Stimulated activated CD4-positive, alpha-beta T cell treated with anti-CD3 and anti-CD28 coated beads, TNF-alpha, amount 100 ng/mL, for 1 hour (primary cell): ENCODE measurements at regions not wholly inside any gene's neighbourhood (a gene's known extent, or its start where the extent isn't known, plus 50 kb on each side); places are given as distances from the start of the nearest gene placed in this dataset.

Experiments used
- DNase-seq, 3 donors: peaks; one replicate each; pipeline ENCODE4 v3.0.0-alpha.2; 2020; ENCODE audit warnings: low read depth in 3 of 3, low spot score in 1 of 3

DNA sequence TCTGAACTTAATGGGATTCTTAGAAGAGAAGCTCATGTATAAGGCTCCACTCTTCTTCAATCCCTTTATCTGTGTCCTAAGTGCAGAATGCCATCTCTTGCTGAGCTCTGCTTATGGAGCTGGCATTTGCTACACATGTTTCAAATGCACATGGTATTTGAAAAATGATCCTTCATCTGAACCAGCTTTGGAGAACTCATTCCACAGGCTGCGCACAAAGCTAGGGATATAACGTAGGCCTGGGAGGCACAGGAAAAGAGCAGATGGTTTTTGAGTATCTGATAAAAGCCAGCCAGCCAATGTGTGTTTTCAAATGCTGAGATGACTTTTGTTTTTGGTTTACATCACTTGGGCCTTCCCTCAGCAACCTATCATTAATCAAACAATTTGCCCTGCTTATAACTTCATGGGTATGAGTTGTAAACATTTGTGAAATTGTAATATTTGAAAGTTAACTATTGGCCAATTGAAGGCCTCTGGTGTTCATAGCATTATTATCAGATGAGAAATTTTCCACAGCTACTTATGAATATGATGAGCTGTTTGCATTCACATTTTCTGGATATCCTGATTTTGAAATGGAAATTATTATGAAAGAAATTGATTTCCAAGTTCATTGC lies 729.0 kb downstream of the FGF9 start:
- no peak for DNase-seq

DNA sequence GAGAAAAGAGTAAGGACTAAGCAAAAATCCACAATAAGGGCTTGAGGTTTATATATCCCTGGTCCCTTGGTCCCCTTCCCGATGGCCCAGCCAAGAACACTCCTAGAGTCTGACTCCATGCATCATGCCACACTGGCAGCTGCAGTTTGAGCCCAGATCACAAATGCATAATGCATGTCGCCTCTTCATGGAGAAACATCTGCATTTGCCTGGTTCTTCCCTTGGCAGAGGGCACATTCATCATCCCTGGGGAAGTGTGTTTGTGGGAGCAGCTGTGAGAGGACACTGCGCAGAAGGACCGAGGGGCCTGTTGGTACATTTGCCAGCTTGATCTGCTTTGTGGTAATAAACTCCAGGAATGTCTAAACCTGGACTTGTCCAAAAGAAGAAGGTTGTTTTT lies 731.8 kb downstream of the FGF9 start:
- no peak for DNase-seq

DNA sequence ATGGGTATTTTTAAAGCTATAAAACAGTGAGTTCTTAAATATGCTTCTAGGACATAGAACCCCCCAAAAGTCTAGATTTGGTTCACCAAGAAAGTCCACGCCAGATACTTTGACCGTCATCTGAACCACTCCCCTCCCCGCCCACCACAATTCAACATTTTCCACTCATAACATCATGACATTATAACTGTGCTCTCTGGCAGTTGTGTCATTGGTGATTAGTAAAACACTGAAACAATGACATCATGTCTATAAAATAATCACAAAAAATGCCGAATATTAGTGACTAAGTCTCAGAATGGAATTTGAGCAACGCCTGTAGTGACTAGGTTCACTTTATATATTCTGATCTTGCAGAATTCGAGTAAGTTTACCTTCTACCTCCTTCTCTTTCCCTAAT lies 732.3 kb downstream of the FGF9 start:
- no peak for DNase-seq

DNA sequence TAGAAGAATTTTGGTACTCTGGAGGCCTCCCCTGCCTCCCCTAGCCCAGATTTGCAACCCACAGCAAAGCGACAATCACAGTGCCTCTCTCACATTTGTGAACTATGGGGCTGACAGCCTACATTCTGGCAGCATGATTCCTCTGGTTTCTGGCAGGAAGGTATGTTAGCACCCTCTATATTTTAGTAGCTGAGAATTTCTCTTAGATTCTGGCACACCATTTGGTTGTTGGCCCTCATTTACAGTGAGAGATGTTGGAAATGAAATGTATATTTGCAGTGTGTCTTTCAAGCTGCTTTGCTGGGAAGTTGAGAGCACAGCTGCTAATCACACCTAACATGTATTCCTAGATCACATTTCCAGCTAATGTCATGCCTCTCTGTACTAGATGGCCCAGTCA lies 735.0 kb downstream of the FGF9 start:
- DNase-seq: no peak

DNA sequence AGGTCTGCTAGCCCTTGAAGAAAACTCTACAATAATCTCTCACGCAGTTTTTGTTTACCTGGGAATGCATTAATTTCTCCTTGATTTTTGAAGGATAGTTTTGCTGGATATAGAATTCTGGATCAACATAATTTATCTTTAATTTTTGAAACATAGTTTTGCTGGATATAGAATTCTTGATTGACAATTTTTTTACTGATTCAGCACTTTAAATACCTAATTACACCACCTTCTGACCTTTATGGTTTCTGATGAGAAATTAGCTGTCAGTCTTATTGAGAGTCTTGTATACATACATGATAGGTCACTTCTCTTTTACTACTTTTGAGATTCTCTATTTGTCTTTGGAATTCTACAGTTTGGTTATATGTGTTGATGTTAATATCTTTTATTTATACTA lies 741.6 kb downstream of the FGF9 start:
- no peak for DNase-seq

DNA sequence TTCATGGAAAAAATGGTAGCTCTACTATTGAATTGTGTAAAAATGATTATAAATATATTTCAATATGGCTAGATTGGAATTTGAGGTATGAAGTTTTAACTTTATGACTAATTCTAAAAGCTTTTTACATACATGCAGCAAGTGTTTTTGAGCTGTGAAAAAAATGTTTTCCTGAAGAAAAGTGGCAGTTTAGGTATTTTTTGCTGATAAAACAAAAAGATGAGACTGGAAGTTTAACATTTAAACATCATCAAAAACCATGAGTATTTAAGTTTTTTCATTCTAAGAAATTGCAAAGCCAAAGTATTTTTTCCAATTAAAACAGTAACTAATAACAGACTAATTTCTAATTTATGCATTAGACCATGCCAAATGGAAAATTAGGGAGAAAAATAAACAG lies 751.1 kb downstream of the FGF9 start:
- no peak for DNase-seq

DNA sequence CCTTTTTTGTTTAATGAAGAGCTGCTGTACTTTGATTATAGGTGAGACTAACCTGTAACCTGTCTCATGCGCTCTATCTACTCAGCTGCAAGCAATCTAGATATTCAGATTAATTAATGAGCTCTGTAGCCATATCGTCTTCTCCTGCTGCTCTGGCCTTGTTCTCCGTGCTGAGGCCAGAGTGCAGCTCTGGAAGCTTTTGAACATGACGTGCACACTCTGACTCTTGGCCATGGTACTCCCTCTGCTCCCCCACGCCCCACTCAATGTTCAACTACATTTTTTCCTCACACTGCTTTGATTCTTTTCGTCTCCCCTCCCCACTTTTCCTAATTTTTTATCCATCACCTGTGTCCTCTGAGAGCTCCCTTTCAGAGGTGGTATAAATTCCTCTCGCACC lies 751.8 kb downstream of the FGF9 start:
- DNase-seq: no peak

DNA sequence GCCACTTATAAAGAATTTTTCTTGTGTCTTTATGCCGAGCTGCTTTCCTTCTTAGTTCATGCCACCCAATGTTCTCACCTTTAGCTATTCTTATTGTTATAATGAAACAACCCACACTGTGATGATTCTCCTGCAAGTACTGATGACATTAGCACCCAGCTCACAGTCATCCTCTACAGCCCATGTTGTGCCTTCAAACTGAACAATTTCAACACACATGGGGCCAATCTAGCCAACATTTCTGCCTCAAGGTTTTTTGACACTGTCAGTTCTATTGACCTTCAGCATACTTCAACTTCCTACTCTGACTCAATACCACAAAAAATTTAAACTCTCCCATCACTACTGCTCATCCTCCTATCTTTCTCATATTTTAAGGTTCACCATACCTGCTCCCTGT lies 752.4 kb downstream of the FGF9 start:
- DNase-seq: no peak

DNA sequence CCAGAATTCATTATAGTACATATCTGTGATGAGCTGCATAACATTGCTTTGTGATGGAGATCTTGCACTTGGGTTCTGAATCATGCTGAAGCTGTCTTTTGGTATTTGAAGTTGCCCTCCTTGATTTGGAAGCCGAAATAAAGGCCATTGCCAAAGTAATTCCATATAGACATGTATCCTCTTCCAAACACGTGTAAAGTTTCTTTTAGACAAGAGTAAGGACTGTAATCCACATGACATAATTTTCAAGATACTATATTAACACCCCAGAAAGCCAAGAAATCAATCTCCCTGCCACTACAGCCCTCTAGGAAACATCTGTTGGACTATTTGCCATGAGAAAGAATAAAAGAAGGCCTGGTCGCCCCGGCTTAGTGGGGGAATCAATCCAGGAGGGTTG lies 754.2 kb downstream of the FGF9 start:
- no peak for DNase-seq

DNA sequence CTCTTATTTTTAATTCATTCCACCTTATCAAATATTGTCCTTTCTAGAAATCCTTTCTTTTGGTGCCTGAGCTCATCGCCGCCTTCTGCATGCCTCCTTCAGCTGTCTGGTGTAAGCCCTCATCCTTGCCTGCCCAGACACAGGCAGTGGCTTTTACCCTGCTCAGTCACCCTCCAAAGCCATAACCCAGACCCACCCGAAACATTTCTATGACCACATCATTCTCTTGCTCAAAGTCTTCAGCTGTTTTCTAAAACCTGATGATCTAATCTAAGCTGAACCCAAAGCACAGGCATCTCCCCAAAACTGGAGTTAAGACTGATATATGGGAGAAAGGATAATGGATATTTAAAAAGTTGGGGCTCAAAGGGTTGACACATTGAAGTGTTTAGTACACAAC lies 753.7 kb upstream of the SGCG start:
- DNase-seq: no peak

DNA sequence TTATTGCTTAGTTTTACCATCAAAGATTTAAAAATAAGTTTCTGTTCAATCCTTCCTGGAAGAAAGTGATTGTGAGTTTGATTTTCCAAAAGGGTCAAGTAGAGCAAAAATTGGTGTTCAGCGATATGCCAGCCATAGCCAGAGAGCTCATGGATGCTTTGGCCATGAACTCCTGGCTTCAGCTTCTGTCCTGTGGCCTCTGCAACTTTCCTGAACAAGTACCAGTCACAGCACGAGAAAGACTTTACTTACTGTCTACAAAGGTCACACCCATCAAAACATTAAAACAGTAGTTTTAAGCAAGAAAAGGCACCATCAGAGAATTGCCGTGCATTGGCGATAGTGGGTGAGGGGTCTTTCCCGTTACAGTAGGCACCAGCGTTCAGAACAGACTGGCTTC lies 753.0 kb upstream of the SGCG start:
- DNase-seq: no peak

DNA sequence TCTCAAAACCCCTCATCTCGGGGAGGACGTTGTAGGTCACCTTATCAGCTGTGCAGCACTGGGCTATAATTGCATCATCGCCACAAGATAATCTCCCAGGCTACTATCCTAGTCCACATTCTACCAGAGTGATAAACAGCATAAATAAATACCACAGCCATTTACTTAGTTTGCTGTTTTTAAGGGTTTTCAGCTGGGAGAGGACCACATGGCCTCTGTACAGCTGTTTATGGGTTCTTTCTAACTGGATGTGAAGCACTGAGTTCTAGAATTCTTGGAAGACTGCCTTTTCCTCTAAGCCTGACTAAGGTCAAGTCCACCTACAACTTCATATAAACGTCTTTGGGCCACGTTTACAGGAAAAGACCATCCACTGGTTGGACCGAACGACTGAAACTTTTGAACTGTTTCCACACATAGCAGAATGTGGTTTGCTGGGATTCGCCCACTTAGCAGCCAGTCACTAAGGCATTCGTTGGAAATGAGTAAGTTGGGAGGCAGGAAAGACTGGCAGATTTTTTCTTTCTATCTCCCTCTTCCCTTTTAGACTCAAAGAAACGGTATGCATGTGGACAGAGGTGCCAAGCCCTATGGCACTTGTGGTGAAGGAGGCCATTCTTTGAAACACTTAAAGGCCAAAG lies 752.5 kb upstream of the SGCG start:
- no peak for DNase-seq

DNA sequence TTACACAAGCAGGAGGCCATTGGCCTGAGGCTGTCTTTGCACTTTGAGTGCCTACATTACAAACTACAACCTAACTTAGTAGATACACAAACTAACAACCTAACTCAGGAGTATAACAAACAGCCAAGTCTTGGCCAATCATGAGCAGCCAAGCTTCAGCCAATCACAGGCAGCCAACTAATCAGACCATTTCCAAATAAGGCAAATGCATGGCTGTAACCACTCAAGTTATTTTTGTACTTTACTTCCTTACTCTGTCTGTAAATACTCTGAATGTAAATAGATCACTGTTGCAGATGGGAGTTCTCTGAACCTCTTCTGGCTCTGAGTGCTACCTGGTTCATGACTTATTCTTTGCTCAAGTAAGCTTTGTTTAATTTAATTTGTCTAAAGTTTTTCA lies 748.1 kb upstream of the SGCG start:
- DNase-seq: no peak

DNA sequence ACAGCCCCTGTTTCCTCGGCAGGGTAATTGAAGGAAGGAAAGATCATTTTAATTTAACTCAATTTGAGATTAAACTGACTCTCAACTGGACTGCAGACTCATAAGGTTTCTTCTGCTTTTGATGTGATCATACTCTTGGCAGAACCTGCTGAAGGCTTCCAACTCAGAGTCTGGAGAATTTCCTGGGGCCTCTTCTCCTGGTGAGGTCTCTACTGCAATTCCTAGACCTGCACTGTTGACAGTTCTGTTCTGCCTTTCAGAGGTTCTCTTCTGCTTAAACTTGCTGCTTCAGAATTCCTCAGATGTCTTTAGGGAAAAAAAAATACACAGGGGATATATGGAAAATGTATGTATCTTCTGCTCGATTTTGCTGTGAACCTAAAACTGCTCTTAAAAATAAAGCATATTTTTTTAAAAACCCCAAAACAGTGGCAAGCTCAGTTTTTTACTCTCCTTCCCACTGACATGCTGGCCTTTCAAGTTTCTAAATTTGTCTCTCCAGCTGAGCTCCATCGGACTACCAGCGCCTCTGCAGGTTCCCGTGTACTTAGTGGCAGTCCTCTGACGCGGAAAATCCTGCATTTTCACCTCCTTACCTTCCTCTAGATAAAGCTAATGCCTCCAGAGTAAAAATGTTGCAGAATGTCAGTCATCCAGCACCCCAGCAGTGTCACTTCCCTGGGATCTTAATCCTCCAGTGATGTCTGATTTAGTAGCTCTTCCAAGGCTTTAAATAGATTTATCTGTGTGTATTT lies 733.5 kb upstream of the SGCG start:
- no peak for DNase-seq

DNA sequence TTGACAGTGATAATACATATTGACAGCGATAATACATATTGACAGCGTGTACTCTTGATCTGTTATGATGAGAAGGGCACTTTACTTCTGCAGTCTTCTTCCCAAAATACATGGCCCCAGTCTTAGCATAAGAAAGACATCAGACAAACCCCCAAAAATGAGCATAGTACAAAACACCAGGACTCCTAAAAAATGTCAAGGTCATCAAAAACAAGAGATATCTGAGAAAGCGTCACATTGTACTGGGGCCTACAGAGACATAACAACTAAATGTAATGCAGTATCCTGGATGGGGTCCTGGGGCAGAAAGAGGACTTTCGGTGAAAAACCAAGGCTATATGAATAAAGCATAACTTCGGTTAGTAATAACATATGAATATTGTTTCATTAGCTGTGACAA lies 731.5 kb upstream of the SGCG start:
- DNase-seq: no peak

DNA sequence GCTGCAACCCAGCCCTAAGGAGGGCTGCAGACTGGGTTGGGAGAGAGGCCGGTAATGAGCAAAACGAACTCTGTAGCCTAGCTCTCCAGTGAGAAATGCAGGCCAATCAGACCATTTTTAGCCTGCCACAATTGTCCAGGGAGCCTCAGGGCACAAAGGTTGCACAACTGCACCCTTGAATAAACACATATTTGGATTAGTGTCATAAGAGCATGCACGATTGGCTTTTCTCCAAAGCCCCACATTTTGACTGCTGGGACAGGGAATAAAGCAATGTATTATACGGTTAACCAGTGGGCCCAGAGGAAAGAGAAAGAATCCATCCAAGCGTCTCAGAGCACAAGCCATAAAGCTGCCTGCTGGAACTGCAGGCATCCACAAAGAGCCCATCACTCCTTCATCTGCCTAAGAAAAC lies 729.4 kb upstream of the SGCG start:
- no peak for DNase-seq

DNA sequence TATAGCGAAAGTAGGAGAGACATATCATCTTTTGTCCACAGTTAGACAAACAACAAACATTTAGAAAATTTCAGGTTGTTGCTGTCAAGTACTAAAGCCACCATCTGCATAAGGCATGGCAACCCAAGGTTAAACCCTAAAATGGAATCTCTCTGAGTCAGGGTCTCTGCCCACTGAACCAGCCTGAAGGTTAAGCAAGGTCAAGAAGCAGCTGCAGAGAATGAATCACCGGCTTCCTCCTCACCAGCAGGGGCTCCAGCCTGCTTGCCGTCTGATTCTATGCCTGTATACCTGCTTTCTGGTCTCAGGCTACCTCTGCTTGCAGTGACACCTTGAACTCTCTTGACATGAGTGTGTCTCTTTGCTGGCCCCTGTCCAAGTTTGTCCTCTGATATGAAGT lies 726.2 kb upstream of the SGCG start:
- DNase-seq: no peak

DNA sequence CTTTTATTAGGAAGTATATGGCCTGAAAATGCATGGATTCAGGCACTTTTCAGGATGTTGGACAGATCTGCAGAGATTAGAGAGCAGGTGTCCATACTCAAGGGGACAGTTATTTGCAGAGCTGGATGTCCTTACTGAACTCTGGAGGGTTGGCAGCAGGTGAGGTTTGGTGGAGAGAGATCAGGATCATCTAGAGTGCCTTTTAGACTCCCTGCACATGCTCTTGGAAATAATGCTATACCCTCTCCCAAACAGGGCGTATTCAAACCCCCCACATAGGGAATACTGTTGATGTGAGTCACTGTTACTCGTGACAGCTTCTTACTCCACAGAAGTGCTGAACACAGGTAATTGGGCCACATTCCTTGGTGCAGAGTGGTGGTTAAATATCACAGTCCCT lies 725.7 kb upstream of the SGCG start:
- no peak for DNase-seq

DNA sequence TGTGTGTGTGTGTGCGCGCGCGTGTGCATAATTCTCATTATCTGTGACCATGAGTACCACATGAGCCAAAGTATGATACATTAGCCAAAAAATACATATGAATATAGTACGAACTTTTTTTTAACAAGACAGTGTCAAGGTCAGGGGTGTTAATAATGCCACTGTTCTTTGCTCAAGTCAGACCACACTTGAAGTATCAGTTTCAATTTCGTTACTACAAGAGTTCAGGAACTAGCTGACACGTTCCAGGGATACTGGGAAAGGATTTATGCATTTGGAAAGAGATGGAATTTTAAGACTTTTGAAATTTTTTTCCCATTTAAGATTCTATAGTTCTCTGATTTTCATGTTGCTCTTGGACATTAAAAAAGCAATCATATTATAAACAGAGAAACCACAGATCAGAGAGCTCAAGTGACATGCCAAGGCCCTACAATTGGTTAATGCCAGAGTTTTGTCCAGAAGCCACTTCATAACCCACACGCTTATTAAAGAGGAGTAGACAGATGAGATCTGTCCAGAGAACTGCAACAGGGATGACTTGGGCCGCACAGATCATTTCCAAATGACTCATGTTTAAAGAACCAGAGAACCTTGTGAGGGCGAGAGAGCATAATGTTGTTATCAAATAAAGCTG lies 718.8 kb upstream of the SGCG start:
- DNase-seq: no peak

DNA sequence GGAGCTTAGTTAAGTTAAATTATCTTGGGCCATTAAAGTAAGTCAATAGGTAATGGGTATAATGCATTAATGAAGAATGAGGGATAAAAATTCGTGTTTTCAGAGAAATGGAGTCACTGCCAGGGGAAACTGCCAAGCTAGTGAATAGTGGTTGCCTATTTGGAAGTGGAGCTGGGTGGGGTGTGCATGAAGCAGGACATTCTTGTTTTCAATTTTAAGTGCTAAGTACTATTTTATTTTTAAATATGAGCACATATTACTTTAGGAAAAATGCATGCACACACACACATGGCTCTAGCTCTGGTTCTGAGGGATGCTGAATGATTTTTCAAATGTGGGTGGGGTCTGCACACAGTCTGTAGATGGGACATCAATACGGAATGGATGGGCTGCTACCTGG lies 717.7 kb upstream of the SGCG start:
- DNase-seq: no peak

DNA sequence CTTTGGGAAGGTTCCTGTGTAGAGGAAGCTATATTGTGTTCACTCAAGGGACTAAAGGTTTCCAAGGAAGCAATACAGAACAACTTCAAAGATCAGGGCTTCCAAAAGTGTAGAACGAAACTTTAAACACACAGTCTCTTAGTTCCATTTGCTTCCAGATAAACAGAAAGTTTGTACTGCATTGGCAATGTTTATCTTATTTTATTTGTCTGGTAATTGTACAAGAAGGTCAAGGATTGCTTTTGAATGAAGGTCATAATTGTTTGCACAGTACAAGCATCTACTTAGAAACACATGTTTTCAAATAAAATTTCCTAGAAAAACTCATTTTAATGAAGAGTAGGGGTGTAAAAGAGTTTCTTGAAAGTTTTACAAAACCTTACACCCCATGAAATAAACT lies 712.7 kb upstream of the SGCG start:
- no peak for DNase-seq

DNA sequence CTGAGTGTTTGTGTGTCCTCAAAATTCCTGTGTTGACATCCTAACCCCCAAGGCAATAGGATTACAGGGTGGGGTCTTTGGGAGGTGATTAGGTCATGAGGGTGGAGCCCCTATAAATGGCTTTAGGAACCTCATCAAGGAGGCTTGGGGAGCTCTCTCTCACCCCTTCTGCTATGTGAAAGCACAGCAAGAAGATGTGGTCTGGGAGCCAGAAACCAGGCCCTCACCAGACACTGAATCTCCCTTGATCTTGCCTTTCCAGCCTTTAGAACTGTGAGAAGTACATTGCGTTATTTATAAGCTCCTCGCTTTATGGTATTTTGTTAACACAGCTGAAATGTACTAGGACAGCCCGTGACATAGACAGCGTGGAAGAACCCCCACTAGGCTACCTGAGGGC lies 712.0 kb upstream of the SGCG start:
- no peak for DNase-seq
